AG08396 (cell line): ENCODE measurements at regions not wholly inside any gene's neighbourhood (a gene's known extent, or its start where the extent isn't known, plus 50 kb on each side); places are given as distances from the start of the nearest gene placed in this dataset.
"Not testable (repeated sequence)": the region's sequence is repeated elsewhere in the genome, so short reads cannot be mapped to it uniquely, and the experiment has no call there.

Experiments used
- DNase-seq: peaks from one replicate; pipeline ENCODE4 v3.0.0; 2012; ENCODE audit warnings: low spot score, mixed read lengths

DNA sequence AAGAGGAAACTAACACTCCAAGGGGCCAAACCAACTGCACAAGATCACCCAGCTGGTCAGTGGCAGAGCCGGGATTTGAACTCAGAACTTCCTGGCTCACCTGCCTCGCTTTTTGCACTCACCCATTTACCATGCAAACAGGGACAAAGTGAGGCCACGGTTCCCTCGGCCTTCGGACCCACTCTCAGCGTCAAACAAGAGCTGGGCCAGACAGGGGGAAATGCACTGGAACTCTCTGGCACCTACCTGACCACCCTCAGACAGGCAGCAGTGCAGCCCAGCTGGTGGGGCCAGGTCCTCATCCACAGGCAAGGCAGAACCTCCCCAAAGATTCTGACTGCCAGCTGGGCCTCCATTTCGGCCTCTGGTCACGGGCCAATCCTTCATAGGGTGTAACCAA is 93.7 kb upstream of the SRSF6 start:
- no peak for DNase-seq

DNA sequence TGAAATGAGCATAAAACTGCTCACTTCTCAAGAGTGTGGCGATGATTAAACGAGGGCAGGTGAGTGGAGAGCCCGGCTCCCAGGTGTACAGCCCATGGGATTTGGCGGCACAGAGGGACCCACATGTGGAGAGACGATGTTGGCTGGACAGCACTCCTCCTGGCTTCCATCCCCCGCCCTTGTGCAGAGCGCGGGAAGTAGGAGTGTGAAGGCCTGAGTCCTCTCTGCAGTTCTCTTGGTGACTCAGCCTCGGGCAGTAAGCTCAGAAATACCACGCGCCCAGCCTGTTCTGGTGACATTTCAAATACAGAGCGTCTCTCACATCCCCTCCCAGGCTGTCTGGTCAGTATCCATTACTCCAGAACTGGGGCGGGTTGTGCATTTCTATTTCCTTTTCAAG is 94.2 kb upstream of the SRSF6 start:
- DNase-seq: no peak

DNA sequence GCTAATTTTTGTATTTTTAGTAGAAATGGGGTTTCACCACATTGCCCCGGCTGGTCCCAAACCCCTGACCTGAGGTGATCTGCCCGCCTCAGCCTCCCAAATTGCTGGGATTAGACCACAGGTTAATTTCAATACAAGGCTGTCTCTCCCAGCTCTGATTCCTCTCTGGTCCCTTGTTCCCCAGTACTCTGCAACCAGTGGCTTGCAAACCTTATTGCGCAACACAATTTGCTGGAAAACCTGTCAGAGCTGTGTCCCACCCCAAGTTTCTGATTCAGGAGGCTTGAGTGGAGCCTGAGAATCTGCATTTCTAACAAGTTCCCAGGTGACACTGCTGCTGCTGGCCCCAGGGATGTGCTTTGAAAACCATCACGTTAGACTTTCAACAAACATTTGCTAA is 96.2 kb upstream of the SRSF6 start:
- no peak for DNase-seq

DNA sequence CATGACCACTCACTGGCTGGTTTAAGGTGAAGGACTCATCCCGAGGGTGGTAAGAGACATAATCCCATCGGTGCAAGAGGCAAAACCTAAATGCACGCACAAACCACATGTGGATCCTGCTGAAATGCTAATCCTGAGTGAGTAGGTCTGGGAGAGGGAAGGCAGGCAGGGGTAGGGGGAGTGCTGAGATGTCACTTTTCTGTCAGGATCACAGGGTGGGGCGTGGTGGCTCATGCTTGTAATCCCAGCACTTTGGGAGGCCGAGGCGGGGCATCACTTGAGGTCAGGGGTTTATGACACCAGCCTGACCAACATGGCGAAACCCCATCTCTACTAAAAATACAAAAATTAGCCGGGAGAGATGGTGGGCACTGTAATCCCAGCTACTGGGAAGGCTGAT is 97.7 kb upstream of the SRSF6 start:
- no peak for DNase-seq

DNA sequence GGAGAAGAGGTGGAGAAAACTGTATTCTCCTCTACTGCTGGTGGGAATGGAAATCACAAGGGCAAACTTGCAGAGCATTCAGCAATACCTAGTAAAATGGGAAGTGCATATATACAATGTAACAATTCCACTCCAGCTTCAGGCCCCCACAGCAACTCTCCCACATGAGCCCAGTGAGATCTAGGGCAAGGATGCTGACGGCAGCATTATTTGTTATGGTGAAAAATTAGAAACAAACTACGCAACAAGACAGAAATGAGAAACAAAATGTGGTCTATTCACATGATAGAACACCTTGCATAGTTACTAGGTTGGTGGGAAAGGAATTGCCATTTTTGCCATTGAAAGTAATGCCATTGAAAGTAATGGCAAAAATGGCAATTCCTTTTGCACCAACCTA is 98.9 kb upstream of the SRSF6 start:
- DNase-seq: no peak

DNA sequence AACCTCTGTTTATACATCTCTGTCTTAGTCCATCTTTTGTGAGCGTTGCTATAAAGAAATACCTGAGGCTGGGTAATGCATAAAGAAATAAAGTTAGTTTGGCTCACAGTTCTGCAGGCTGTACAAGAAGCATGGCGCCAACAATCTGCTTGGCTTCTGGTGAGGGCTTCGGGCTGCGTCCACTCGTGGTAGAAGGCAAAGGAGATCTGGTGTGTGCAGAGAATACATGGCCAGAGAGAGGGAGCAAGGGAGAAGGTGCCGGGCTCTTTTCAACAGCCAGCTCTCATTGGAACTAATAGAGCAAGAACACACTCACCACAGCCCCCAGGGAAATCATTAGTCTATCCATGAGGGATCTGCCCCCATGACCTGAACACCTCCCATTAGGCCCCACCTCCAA is 100.3 kb upstream of the SRSF6 start:
- DNase-seq: no peak

DNA sequence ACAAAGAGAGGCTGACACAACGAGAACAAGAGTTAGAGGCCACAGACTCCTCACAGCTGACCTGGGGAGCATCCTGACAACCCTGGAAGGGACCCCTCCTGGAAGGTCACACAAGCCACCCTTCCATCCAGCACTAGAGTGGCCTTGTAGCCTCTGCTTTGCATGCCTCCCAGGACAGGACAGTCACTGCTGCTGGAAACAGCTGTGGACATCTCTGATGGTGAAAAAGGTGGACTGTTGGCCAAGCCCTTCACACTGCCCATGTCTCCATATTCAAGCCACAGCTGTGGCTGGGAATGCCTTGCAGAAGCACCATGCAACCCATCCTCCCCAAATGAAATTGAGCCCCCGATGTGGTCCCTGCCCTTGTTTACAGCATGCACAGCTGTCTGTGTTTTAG is 102.1 kb upstream of the SRSF6 start:
- DNase-seq: no peak

DNA sequence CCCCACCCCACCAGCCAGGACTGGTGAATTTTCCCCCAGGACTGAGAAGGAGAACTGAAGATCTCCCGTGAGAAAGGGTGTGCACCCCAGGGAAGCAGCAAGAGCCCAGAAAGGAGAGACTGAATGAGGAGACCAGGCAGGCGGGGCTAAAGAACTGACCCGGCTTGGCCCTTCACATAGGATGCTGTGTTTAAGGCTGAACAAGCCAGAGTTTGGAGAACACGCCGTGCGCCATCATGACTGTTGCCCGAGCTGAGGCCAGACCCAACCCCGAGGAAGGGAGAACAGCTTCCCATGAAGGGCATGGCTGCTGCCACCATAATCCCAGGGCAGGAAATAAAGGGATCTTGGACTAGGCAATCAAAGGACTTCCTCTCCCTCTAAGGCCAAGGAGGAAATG is 104.7 kb upstream of the SRSF6 start:
- DNase-seq: no peak

DNA sequence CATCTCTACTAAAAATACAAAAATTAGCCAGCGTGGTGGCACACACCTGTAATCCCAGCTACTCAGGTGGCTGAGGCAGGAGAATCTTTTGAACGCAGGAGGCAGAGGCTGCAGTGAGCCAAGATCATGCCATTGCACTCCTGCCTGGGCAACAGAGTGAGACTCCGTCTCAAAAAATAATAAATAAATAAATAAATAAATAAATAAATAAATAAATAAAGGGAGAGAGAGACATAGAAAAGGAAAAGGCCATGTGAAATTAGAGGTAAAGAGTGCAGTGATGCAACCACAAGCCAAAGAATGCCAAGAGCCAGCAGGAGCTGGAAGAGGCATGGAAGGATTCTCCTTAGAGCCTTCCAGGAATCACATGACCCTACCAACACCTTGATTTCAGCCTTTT is 107.0 kb upstream of the SRSF6 start:
- not testable (repeated sequence) for DNase-seq

DNA sequence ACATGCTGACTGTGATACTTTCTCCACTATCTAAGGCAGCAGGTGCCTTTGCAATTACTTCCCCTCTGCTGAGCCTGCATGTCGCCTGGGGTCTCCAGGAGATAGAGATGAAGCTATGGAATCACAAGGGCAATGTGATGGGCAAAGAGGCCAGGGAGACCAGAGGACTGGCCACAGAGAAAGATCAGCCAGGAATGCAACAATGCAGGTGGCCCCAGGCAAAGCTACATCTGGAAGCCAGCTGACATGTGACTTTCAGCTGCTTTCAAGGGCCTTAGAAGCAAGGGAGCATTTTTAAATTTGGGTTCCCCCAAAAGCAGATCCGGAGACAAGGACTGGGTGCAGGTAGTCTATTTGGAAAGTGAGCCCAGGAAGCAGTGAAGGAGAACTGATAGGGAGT is 107.9 kb upstream of the SRSF6 start:
- no peak for DNase-seq

DNA sequence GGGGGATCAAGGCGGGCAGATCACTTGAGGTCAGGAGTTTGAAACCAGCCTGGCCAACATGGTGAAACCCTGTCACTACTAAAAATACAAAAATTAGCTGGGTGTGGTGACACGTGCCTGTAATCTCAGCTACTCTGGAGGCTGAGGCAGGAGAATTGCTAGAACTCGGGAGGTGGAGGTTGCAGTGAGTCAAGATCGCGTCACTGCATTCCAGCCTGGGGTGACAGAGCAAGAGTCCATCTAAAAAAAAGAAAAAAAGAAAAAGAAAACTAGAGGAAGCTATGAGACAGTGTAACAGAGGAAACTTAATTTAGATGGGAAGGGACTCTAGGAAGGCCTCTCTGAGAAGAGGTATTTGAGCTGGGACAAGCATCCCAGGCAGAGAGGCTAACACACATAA is 109.9 kb upstream of the SRSF6 start:
- not testable (repeated sequence) for DNase-seq

DNA sequence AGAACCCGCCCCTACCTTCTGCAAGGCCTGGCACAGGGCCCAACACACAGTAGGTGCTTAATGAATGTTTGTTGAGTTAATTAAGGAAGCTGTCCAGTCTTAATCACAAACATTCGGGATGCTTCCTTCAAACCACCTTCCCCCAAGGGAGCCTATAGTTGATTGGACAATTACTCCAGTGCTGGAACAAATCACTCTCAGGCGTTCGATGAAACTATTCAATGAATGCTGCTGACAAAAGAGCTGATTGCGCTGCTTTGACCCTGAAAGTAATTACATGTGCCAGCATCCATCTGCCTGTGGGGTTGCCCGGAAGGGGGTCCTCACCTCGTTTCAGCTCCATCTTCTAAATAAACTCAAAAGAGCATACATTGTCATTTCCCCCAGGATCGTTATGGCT is 112.0 kb upstream of the SRSF6 start:
- no peak for DNase-seq

DNA sequence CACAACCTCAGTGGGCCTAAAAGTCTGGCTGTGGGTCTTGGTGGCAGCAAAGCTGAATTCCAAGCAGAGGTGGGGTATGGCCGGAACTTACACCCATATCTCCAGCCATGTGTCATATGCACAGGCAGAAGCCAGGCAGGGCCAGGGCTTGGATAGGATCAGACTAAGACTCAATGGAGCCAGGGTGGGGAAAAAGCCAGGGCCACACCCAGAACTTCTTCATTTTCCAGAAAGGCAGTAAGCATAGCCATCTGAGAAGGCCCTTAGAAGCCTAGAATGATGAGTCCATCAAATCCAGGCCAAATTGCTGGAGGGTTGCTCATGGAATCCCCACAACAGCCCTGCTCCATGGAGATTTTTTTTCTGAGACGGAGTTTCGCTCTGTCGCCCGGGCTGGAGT is 116.2 kb upstream of the SRSF6 start:
- DNase-seq: no peak

DNA sequence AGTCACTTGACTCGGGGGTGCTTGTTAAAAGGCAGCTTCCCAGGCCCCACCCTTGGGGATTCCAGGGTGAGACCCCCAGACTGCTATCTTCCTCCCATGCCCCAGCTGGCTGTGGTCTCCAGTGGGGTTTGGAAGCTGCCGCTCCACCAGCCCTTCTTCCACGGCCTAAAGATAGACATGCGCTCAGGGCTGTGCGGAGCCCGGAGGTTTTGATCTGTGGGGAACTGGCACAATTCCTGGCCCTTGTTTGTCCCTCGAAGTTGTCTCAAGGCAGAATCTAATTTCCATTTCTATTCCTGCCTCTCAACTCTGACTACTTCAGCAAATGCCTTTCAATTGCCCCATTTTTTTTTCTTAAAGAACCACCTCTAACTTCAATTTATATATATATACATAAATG is 120.7 kb upstream of the SRSF6 start:
- no peak for DNase-seq

DNA sequence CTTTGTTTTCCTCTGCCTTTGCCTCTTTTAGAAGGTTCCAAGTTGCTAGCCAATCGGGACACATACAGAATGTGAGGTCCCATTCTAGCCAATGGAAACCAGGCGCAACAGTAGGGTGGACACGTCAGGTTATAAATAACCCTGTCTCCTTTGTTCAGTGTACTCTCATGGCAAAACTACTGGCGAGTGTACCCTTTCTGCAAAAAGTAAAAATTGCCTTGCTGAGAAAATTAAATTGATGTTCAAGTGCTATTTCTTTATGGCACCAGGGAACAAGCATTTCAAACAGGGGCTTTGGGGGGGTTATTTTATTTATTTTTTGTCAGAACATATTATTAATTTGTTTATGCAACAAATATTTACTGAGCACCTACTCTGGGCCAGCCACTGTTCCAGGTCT is 123.6 kb upstream of the SRSF6 start:
- no peak for DNase-seq

DNA sequence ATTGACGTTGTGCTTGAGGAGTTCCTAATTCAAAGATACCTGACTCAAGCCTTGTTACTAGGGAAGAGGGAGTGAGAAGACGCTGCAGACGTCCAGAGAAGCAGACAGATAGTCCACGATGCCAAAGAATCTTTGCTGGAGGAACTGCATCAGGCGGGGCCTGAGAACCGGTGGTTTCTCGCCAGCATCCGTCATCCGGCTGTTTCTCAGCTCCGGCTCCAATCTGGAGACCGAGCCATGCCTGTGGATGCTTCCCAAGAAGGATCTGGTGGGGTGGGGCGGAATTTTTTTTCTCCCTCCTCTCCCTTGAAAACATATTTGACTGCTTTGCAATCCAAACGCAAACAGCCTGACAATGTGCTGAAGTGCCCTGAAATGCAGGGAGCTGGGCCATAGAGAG is 125.8 kb upstream of the SRSF6 start:
- no peak for DNase-seq

DNA sequence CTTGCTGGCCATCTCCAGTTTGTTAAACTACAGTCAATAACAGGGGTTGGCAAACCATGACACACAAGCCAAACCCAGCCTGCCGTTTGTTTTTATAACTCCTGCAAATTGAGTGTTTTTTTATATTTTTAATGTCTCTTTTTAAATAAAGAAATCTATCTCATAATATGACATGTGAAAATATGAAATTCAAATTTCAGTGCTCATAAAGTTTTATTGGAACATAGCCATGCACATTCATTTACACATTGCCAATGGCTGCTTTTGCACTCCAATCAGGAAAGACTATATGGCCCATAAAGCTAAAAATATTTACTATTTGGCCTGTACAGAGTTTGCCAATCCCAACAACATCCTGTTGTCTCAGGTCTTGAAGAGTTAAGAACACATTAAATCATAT is 129.0 kb upstream of the SRSF6 start:
- no peak for DNase-seq

DNA sequence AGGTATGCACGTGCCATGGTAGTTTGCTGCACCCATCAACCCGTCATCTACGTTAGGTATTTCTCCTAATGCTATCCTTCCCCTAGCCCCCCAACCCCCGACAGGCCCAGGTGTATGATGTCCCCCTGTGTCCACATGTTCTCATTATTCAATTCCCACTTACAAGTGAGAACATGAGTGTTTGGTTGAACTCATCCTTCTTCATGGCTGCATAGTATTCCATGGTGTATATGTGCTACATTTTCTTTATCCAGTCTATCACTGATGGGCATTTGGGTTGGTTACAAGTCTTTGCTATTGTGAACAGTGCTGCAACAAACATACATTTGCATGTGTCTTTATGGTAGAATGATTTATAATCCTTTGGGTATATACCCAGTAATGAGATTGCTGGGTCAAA is 130.5 kb upstream of the SRSF6 start:
- DNase-seq: not testable (repeated sequence)

DNA sequence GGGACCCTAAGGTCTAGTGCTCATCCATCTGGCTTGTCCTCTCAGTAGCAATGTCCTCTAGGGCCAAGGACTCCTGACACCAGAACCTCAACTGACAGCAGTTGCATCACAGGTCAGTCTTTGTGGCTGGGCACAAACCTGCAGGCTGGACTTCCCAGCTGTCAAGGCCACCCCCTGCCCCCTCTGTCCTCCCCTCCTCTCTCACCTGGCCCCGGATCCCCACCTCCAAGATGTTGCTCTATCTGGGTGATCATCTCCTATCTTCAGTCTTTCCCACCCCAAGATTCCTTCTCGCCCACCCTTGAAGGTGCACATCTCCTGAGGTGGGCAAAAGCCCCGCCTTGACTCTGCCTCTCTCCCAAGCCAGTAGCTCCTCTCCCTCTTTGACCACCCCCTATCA is 131.8 kb upstream of the SRSF6 start:
- DNase-seq: no peak

DNA sequence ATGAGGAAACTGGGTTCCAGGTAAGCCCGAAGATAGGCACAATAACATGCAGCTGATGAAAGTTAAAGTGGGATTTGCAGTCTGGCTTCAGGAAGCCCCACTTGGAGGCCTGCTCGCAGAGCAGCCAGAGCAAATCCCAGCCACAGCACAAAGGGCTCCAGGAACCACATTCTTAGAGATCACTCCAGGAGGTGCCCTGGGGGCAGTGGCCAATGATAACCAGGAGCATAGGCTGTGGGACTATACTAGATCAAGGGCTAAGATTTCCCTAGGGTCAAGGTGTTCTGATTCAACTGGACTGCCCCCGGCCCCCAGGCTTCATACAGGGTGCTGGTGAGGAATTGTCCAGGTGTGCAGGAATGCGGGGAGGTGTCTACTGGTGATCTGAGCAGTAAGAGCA is 133.9 kb upstream of the PTPRT start:
- DNase-seq: no peak

DNA sequence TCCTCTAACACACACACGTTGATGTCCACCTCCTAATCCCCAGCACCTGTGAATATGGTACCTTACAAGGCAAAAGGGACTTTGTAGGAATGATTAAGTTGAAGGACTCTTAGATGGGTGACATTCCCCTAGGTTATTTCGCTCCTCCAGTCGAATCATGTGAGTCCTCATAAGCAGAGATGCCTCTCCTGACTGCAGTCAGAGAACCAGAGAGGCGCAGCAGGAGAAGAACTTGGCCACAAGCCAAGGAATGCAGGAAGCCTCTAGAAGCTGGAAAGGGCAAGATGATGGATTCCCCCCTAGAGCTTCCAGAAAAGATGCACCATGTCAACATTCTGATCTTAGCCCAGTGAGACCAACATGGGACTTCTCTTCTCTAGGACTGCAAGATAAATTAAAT is 133.1 kb upstream of the PTPRT start:
- DNase-seq: no peak

DNA sequence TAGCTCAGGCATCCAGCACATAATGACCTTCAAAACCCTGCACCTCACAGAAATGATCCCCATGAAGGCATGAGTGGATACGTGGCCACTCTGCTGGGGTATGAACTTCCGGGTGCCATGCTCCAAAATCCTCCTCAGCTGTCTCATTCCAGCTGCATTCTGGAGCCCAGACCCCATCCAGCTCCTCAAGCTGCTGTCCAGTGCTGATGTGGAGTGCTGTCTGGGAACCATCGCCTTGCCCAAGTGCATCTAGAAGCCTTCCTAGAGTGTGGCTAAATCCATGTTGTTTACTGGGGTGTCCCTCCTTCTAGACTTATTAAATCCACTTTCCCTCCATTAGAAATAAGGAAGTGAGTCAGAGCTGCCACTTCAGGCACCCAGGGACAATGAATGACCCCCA is 130.8 kb upstream of the PTPRT start:
- DNase-seq: no peak

DNA sequence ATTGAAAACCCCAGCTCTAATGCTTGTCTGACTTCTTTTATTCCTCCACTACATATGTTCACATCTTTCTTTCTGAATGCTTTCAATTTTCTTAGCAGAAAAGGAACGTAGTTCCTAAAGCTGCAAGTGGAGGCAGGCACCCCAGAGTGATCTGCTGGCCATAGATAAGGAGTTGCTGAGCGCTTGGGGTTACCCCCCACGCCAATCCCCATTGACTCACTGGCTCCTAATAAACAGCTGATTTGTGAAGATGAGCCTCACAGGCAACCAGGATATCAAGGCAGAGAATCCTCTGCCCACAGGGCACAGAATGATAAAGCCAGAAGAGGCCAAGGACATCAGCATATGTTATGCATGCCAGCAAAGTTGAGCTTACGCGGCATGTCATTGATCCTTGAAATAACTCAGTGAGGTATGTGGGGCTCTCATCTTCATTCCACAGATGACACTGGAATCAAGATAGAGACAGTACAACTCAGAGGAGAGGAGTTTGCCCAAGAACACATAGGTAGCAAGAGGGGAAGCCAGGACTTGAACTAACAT is 129.1 kb upstream of the PTPRT start:
- no peak for DNase-seq

DNA sequence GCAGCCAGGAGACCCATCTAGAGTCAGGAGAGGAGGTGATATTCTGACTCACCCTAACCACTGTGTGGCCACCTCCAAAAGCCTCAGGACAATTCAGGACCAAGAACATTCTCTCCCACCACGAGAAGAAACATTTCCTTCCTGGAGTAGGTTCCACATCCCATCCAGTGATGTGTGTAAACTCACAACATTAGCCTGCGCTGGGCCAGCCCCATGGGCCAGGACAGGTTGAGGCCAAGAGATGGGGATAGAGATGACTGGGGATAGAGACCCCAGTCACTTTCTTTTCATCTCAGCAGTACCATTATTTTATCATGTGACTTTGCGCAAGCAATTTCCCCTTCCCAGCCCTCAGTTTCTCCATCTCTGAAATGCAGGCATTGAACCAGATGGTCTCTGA is 126.6 kb upstream of the PTPRT start:
- no peak for DNase-seq

DNA sequence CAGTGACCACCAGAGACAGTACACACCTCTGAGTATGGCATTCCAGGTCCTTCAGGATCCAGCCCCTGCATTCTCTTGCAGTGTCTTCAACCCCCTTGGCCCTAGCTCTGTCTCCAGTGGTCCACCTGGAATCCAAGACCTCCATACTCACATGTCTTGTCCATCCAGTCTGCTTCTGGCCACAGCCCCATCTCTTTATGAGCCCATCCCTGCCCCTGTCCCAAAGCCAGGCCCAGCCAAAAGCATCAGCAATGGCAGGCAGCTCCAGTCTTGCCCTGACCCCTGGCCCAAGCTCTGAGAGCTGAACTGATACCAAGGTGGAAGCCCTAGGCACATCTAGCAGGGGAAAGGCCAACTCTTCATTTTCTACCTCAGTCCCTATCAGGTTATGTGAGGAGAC is 119.6 kb upstream of the PTPRT start:
- no peak for DNase-seq
